HepG2 (cell line): ENCODE measurements at regions not wholly inside any gene's neighbourhood (a gene's known extent, or its start where the extent isn't known, plus 50 kb on each side); places are given as distances from the start of the nearest gene placed in this dataset.

ENCODE experiments used
- HNRNPUL1 ChIP-seq: fragments of 200-400 bp; formaldehyde crosslinking; IDR thresholded peaks from 2 replicates; pipeline ENCODE4 v1.6.1; 2017; ENCODE audit warnings: low read depth, mild to moderate bottlenecking, low read length, moderate library complexity
- IRF2 ChIP-seq: IDR thresholded peaks from 2 replicates; pipeline ENCODE4 v1.6.1; 2018; ENCODE audit warnings: missing genetic modification reagents, missing compliant biosample characterization
- MTF1 ChIP-seq: sonication (generic); formaldehyde crosslinking; IDR thresholded peaks from 2 replicates; pipeline ENCODE4 v1.5.0; 2020; ENCODE audit warnings: missing genetic modification reagents
- RAD51 ChIP-seq: fragments of 450-650 bp; IDR thresholded peaks from 2 replicates; pipeline ENCODE4 v1.6.1; 2016; ENCODE audit warnings: borderline replicate concordance
- RFX3 ChIP-seq: IDR thresholded peaks from 2 replicates; pipeline ENCODE4 v1.6.1; 2016; ENCODE audit warnings: missing biosample characterization, missing genetic modification reagents
- SMAD9 ChIP-seq: sonication (generic); formaldehyde crosslinking; IDR thresholded peaks from 2 replicates; pipeline ENCODE4 v1.5.1; 2020; ENCODE audit warnings: mild to moderate bottlenecking, missing genetic modification reagents
- SRSF4 ChIP-seq: fragments of 200-400 bp; formaldehyde crosslinking; IDR thresholded peaks from one replicate; pipeline ENCODE4 v1.6.1; 2018; ENCODE audit warnings: mild to moderate bottlenecking, low read depth, low read length, moderate library complexity; ENCODE audit not compliant: poor library complexity, severe bottlenecking
- TAF15 ChIP-seq: fragments of 200-400 bp; formaldehyde crosslinking; IDR thresholded peaks from one replicate; pipeline ENCODE4 v1.6.1; 2018; ENCODE audit warnings: mild to moderate bottlenecking, low read depth, low read length; ENCODE audit not compliant: poor library complexity, severe bottlenecking
- ZNF180 ChIP-seq: sonication (generic); formaldehyde crosslinking; IDR thresholded peaks from 2 replicates; pipeline ENCODE4 v1.4.0; 2020; ENCODE audit warnings: low read depth, missing genetic modification reagents, borderline replicate concordance
- ZNF264 ChIP-seq: sonication (generic); formaldehyde crosslinking; IDR thresholded peaks from 2 replicates; pipeline ENCODE4 v1.4.0; 2020; ENCODE audit warnings: missing genetic modification reagents
- ZNF292 ChIP-seq: sonication (generic); formaldehyde crosslinking; IDR thresholded peaks from 2 replicates; pipeline ENCODE4 v1.8.1; 2022; ENCODE audit warnings: mild to moderate bottlenecking, low read depth, missing genetic modification reagents, borderline replicate concordance
- ZNF33A ChIP-seq: sonication (generic); formaldehyde crosslinking; IDR thresholded peaks from 2 replicates; pipeline ENCODE4 v1.5.1; 2020; ENCODE audit warnings: missing genetic modification reagents, mild to moderate bottlenecking, moderate library complexity, borderline replicate concordance
- ZNF558 ChIP-seq: sonication (generic); formaldehyde crosslinking; IDR thresholded peaks from 2 replicates; pipeline ENCODE4 v1.9.0; 2022; ENCODE audit warnings: mild to moderate bottlenecking, missing genetic modification reagents, borderline replicate concordance
- ZNF614 ChIP-seq: IDR thresholded peaks from 2 replicates; pipeline ENCODE4 v1.6.1; 2018; ENCODE audit warnings: missing biosample characterization, missing genetic modification reagents, inconsistent platforms, borderline replicate concordance
- ZSCAN25 ChIP-seq: sonication (generic); formaldehyde crosslinking; IDR thresholded peaks from 2 replicates; pipeline ENCODE4 v1.8.0; 2022; ENCODE audit warnings: mild to moderate bottlenecking, missing genetic modification reagents
- TF ChIP-seq, protein P1 (sequence below): sonication (generic); formaldehyde crosslinking; IDR thresholded peaks from 2 replicates; pipeline ENCODE4 v1.5.0; 2020; ENCODE audit warnings: mild to moderate bottlenecking, missing genetic modification reagents, moderate library complexity
- TF ChIP-seq, protein P2 (sequence below): sonication (generic); formaldehyde crosslinking; IDR thresholded peaks from 2 replicates; pipeline ENCODE4 v1.5.0; 2020; ENCODE audit warnings: missing genetic modification reagents
- TF ChIP-seq, protein P3 (sequence below): conservative IDR thresholded peaks from 2 replicates; pipeline ENCODE4 v1.6.1; 2018; ENCODE audit warnings: missing genetic modification reagents
- TF ChIP-seq, protein P4 (sequence below): sonication (generic); formaldehyde crosslinking; IDR thresholded peaks from 2 replicates; pipeline ENCODE4 v1.5.1; 2020; ENCODE audit warnings: mild to moderate bottlenecking, missing genetic modification reagents, moderate library complexity
- TF ChIP-seq, protein P5 (sequence below): IDR thresholded peaks from 2 replicates; pipeline ENCODE4 v1.6.1; 2018; ENCODE audit warnings: missing genetic modification reagents

DNA sequence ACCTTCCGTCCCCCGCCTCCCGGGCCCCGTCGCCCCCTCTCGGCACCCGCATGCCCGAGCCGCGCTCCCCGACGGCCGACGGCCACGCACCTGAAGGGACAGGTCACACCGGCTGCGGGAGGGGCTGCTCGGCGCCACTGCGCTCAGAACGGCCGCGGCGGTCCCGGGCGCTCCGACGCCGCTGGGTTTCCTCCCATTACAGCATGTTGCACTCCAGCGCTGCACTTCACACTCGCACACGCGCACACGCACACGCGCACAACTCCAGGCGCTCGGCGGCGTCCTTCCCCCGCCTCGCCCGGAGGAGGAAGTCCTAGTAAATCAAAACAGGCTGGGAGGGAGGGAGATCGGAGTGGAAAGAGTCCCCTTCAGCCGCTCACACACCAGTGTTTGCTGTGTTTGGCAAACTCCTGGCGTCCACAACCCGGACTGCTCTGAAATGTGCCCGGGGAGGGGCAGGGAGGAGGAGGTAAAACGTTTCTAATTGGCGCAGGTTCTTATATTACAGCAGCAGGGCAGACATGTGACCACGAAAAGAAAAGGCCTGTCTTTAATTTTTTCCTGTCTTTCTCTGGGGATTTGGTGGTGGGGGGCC lies 76.7 kb upstream of the VGLL4 start (continued):
- TF ChIP-seq, protein P1, sequence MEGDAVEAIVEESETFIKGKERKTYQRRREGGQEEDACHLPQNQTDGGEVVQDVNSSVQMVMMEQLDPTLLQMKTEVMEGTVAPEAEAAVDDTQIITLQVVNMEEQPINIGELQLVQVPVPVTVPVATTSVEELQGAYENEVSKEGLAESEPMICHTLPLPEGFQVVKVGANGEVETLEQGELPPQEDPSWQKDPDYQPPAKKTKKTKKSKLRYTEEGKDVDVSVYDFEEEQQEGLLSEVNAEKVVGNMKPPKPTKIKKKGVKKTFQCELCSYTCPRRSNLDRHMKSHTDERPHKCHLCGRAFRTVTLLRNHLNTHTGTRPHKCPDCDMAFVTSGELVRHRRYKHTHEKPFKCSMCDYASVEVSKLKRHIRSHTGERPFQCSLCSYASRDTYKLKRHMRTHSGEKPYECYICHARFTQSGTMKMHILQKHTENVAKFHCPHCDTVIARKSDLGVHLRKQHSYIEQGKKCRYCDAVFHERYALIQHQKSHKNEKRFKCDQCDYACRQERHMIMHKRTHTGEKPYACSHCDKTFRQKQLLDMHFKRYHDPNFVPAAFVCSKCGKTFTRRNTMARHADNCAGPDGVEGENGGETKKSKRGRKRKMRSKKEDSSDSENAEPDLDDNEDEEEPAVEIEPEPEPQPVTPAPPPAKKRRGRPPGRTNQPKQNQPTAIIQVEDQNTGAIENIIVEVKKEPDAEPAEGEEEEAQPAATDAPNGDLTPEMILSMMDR (CRISPR knock-in tag): peak; percentile 15; the same call in 1 of the 2 replicates
- TF ChIP-seq ZNF614 (CRISPR knock-in tag) (peak; percentile 33; the same call in 1 of the 2 replicates), MTF1 (no peak), HNRNPUL1 (no peak), ZNF264 (CRISPR knock-in tag) (no peak), ZNF33A (CRISPR knock-in tag) (no peak), ZNF558 (no peak; the same call in 1 of the 2 replicates), ZNF180 (no peak), ZSCAN25 (CRISPR knock-in tag) (peak; percentile 37; the same call in 1 of the 2 replicates), RFX3 (CRISPR knock-in tag) (no peak), ZNF292 (CRISPR knock-in tag) (no peak), SRSF4 (no peak), IRF2 (CRISPR knock-in tag) (no peak), TAF15 (peak; percentile 52), SMAD9 (CRISPR knock-in tag) (no peak), RAD51 (no peak)
- TF ChIP-seq, protein P2, sequence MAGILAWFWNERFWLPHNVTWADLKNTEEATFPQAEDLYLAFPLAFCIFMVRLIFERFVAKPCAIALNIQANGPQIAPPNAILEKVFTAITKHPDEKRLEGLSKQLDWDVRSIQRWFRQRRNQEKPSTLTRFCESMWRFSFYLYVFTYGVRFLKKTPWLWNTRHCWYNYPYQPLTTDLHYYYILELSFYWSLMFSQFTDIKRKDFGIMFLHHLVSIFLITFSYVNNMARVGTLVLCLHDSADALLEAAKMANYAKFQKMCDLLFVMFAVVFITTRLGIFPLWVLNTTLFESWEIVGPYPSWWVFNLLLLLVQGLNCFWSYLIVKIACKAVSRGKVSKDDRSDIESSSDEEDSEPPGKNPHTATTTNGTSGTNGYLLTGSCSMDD (CRISPR knock-in tag): no peak
- TF ChIP-seq, protein P3, sequence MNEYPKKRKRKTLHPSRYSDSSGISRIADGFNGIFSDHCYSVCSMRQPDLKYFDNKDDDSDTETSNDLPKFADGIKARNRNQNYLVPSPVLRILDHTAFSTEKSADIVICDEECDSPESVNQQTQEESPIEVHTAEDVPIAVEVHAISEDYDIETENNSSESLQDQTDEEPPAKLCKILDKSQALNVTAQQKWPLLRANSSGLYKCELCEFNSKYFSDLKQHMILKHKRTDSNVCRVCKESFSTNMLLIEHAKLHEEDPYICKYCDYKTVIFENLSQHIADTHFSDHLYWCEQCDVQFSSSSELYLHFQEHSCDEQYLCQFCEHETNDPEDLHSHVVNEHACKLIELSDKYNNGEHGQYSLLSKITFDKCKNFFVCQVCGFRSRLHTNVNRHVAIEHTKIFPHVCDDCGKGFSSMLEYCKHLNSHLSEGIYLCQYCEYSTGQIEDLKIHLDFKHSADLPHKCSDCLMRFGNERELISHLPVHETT (CRISPR knock-in tag): peak; percentile 41; the same call in 1 of the 2 replicates
- TF ChIP-seq, protein P4, sequence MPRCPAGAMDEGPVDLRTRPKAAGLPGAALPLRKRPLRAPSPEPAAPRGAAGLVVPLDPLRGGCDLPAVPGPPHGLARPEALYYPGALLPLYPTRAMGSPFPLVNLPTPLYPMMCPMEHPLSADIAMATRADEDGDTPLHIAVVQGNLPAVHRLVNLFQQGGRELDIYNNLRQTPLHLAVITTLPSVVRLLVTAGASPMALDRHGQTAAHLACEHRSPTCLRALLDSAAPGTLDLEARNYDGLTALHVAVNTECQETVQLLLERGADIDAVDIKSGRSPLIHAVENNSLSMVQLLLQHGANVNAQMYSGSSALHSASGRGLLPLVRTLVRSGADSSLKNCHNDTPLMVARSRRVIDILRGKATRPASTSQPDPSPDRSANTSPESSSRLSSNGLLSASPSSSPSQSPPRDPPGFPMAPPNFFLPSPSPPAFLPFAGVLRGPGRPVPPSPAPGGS (CRISPR knock-in tag): 0 out of 2 replicates have a peak, but pooled peaks have one; percentile 76
- TF ChIP-seq, protein P5, sequence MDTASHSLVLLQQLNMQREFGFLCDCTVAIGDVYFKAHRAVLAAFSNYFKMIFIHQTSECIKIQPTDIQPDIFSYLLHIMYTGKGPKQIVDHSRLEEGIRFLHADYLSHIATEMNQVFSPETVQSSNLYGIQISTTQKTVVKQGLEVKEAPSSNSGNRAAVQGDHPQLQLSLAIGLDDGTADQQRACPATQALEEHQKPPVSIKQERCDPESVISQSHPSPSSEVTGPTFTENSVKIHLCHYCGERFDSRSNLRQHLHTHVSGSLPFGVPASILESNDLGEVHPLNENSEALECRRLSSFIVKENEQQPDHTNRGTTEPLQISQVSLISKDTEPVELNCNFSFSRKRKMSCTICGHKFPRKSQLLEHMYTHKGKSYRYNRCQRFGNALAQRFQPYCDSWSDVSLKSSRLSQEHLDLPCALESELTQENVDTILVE (CRISPR knock-in tag): 0 out of 2 replicates have a peak, but pooled peaks have one; percentile 24
